BLaER1 treated with 17β-estradiol and CSF1 and Interleukin-3, amounts not matched to agents 10 nM and 100 nM (cell line): ENCODE measurements at regions not wholly inside any gene's neighbourhood (a gene's known extent, or its start where the extent isn't known, plus 50 kb on each side); places are given as distances from the start of the nearest gene placed in this dataset.
"Not testable (repeated sequence)": the region's sequence is repeated elsewhere in the genome, so short reads cannot be mapped to it uniquely, and the experiment has no call there.

Source experiments
- H3K27ac ChIP-seq, 11 experiments: shearing (Covaris generic); formaldehyde crosslinking; 2 replicates each; pipeline ENCODE4 v1.8.1; 2022
- H3K27me3 ChIP-seq, 11 experiments: shearing (Covaris generic); formaldehyde crosslinking; 2 replicates each; pipeline ENCODE4 v1.8.1; 2022
- H3K36me3 ChIP-seq, 11 experiments: shearing (Covaris generic); formaldehyde crosslinking; 2 replicates each; pipeline ENCODE4 v1.8.1; 2022
- H3K4me1 ChIP-seq, 10 experiments: shearing (Covaris generic); formaldehyde crosslinking; 2 replicates each; pipeline ENCODE4 v1.8.1; 2022
- H3K4me2 ChIP-seq, 11 experiments: shearing (Covaris generic); formaldehyde crosslinking; 2 replicates each; pipeline ENCODE4 v1.8.1; 2022
- H3K4me3 ChIP-seq, 10 experiments: shearing (Covaris generic); formaldehyde crosslinking; 2 replicates each; pipeline ENCODE4 v1.8.1; 2022
- H3K9ac ChIP-seq, 11 experiments: shearing (Covaris generic); formaldehyde crosslinking; 2 replicates each; pipeline ENCODE4 v1.8.1; 2022
- H3K9me3 ChIP-seq, 11 experiments: shearing (Covaris generic); formaldehyde crosslinking; replicated peaks in 1 of 11; 2 replicates each; pipeline ENCODE4 v1.8.1; 2022
- H4K20me1 ChIP-seq, 11 experiments: shearing (Covaris generic); formaldehyde crosslinking; 2 replicates each; pipeline ENCODE4 v1.8.1; 2022
- Cebpa-rat ChIP-seq, 11 experiments: shearing (Covaris generic); IDR thresholded peaks; 2 replicates each; pipeline ENCODE4 v1.8.1; 2022

DNA sequence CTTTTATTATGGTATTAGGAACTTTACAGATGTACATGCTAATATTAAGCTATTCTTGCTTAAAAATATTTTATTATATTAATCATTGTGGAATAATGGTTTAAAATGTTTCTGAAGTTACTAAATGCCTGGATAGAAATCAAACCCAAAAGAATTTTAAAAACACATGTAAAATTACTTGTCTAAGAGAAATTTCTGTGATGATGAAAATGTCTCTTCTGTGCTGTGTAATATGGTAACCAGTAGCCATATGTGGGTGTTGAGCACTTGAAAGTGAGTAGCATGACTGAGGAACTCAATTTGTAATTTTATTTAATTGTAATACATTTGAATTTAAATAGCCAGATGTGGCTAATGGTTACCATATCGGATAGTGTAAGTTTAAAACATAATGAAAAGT is 66.7 kb upstream of the HSPB3 start:
- H3K9ac ChIP-seq = no peak overlapping the region
- no peaks in the 10 kb centered on the region for H4K20me1 ChIP-seq
- no peaks in the 10 kb centered on the region for H3K36me3 ChIP-seq
- H3K4me2 ChIP-seq = no peak overlapping the region
- TF ChIP-seq Cebpa-rat (IDR thresholded peaks at IDR 0.05) = no peak
- H3K27ac ChIP-seq = no peak overlapping the region
- no peaks in the 10 kb centered on the region for H3K27me3 ChIP-seq
- peaks cover 0 to 11% (median 0%) of the 10 kb centered on the region in 10 experiments; a peak in 6 of 20 replicates for H3K4me1 ChIP-seq
- H3K9me3 ChIP-seq = peaks cover 0 to 8% (median 4%) of the 10 kb centered on the region in 11 experiments; a peak in 4 of 22 replicates
- no peak overlapping the region for H3K4me3 ChIP-seq

DNA sequence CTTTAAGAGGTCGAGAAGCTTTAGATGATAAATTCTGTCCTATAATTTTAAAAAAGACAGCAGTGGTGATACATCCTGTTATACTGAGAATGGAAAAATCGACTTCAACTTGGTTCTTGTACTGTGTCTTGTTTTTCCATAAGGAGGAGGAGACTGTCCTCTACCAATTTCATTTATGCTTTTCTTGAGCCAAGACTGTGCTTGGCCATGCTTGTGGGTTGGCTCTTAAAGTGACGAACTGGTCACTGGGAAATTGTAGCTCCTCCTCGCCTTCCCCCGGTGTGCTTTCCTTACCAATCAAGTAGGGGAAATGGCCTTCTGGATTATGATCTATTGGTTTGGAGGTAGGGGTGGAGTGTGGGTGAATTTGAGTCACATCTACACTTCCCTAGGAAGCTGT is 67.1 kb upstream of the HSPB3 start:
- H4K20me1 ChIP-seq = no peaks in the 10 kb centered on the region
- no peak overlapping the region for H3K9ac ChIP-seq
- TF ChIP-seq Cebpa-rat (IDR thresholded peaks at IDR 0.05) = no peak
- H3K36me3 ChIP-seq = no peaks in the 10 kb centered on the region
- H3K4me2 ChIP-seq = no peak overlapping the region
- H3K4me3 ChIP-seq = no peak overlapping the region
- H3K27ac ChIP-seq = no peak overlapping the region
- peaks cover 0 to 6% (median 4%) of the 10 kb centered on the region in 11 experiments; a peak in 4 of 22 replicates for H3K9me3 ChIP-seq
- peaks cover 0 to 13% (median 0%) of the 10 kb centered on the region in 10 experiments; a peak in 6 of 20 replicates for H3K4me1 ChIP-seq
- no peaks in the 10 kb centered on the region for H3K27me3 ChIP-seq

- H3K4me1 ChIP-seq = peaks cover 0 to 13% (median 0%) of the 10 kb centered on the region in 10 experiments; a peak in 6 of 20 replicates
These were observed 67.8 kb upstream of the HSPB3 start for GRCh38 chr5:54387659-54388232.

GRCh38 chr5:54387031-54387430 is 68.5 kb upstream of the HSPB3 start:
- Histone ChIP-seq H3K4me1 (peaks cover 0 to 13% (median 0%) of the 10 kb centered on the region in 10 experiments; a peak in 6 of 20 replicates), H3K4me3 (no peak overlapping the region)

More at GRCh38 chr5:54387659-54388232, 67.8 kb upstream of the HSPB3 start:
- Histone ChIP-seq H3K4me2 (no peak overlapping the region), H3K4me3 (no peak overlapping the region), H4K20me1 (no peaks in the 10 kb centered on the region), H3K9ac (no peak overlapping the region), H3K36me3 (no peaks in the 10 kb centered on the region), H3K9me3 (0 out of 22 replicates have a peak, but pooled peaks cover 0 to under 1% (median 0%) of the 10 kb centered on the region in 11 experiments), H3K27me3 (no peaks in the 10 kb centered on the region), H3K27ac (no peak overlapping the region)
- no peak for TF ChIP-seq Cebpa-rat (IDR thresholded peaks at IDR 0.05)

DNA sequence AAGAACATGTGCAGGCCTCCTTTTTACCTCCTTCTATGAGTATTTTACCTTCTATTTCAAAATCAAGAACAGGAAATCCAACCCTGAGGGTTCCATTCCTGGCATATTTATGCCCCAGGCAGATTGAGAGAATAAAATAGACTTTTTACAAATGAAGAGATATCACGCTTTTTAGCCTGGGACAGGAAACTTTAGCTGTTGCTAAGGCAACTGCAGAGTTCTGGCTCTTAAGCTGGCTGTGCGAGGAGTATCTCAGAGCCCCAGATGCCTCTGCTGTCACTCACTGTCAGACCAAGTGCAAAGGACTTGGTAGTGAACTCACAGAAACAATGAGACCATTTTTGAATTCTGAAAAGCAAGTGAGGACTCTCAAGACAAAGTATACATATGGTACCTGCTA is 69.5 kb upstream of the HSPB3 start:
- Histone ChIP-seq H4K20me1 (no peaks in the 10 kb centered on the region), H3K9ac (no peak overlapping the region), H3K9me3 (peaks cover 0 to 6% (median 4%) of the 10 kb centered on the region in 11 experiments; a peak in 11 of 22 replicates), H3K27me3 (no peaks in the 10 kb centered on the region), H3K4me2 (no peak overlapping the region), H3K4me3 (no peak overlapping the region), H3K27ac (no peak overlapping the region), H3K4me1 (peaks cover 0 to 13% (median 0%) of the 10 kb centered on the region in 10 experiments; a peak in 6 of 20 replicates), H3K36me3 (no peaks in the 10 kb centered on the region)
- TF ChIP-seq Cebpa-rat (IDR thresholded peaks at IDR 0.05) = no peak

More at GRCh38 chr5:54387031-54387430, 68.5 kb upstream of the HSPB3 start:
- no peak for TF ChIP-seq Cebpa-rat (IDR thresholded peaks at IDR 0.05)
- no peaks in the 10 kb centered on the region for H3K9me3 ChIP-seq
- H3K27me3 ChIP-seq = no peaks in the 10 kb centered on the region
- no peaks in the 10 kb centered on the region for H3K36me3 ChIP-seq
- H3K9ac ChIP-seq = no peak overlapping the region
- H3K27ac ChIP-seq = no peak overlapping the region
- no peak overlapping the region for H3K4me2 ChIP-seq
- no peaks in the 10 kb centered on the region for H4K20me1 ChIP-seq

DNA sequence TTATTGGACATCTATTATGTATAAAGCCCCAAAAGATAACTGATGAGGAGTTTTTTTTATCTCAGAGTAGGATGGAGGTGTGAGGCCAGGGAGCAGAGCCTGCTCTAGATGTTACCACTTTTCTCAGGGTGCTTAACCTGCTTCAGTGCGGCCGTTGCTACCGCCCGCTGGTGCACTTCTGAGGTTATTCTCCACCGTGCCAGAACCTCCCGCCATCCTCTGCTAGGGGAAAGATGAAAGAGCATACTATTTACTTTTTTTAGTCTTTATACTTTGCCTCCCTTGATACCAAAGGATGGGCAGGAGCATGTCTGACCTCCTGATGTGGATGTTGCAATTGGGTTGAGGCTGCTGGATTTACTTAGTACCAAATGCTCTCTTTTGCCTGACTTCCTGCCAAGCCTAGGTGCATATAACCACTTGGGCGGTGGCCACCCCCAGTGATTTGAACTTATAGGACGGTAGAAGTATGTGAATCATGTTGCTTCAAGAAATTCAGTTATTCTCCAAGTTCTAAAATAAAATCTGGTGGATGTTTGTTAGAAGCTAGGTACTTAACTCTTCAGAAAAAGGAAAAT is 71.1 kb upstream of the HSPB3 start:
- Histone ChIP-seq H3K27ac (no peak overlapping the region), H3K9ac (no peak overlapping the region), H3K4me2 (peak overlapping the region in 1 of 11 experiments; percentile 32; a peak in 2 of 22 replicates), H4K20me1 (no peaks in the 10 kb centered on the region), H3K4me1 (peaks cover 0 to 13% (median 0%) of the 10 kb centered on the region in 10 experiments; a peak in 6 of 20 replicates), H3K9me3 (peaks cover 0 to 21% (median 14%) of the 10 kb centered on the region in 11 experiments; a peak in 15 of 22 replicates), H3K4me3 (no peak overlapping the region), H3K27me3 (no peaks in the 10 kb centered on the region), H3K36me3 (no peaks in the 10 kb centered on the region)
- TF ChIP-seq Cebpa-rat (IDR thresholded peaks at IDR 0.05) = no peak

- Histone ChIP-seq H3K9me3 (peaks cover under 1 to 26% (median 16%) of the 10 kb centered on the region in 11 experiments; a peak in 17 of 22 replicates), H3K27me3 (no peaks in the 10 kb centered on the region), H3K9ac (no peak overlapping the region), H4K20me1 (no peaks in the 10 kb centered on the region), H3K4me3 (no peak overlapping the region), H3K27ac (no peak overlapping the region), H3K36me3 (no peaks in the 10 kb centered on the region), H3K4me2 (peak overlapping the region in 1 of 11 experiments; percentile 32; a peak in 2 of 22 replicates), H3K4me1 (peaks cover 0 to 13% (median 0%) of the 10 kb centered on the region in 10 experiments; a peak in 6 of 20 replicates)
- no peak for TF ChIP-seq Cebpa-rat (IDR thresholded peaks at IDR 0.05)
These were observed 71.6 kb upstream of the HSPB3 start for GRCh38 chr5:54383941-54384340.

GRCh38 chr5:54383225-54383901 is 72.1 kb upstream of the HSPB3 start:
- H3K4me2 ChIP-seq = no peak overlapping the region
- no peak overlapping the region for H3K9ac ChIP-seq
- no peak overlapping the region for H3K27ac ChIP-seq
- no peaks in the 10 kb centered on the region for H4K20me1 ChIP-seq
- TF ChIP-seq Cebpa-rat (IDR thresholded peaks at IDR 0.05) = no peak
- H3K9me3 ChIP-seq = peaks cover 6 to 32% (median 21%) of the 10 kb centered on the region in 11 experiments; a peak in 20 of 22 replicates
- no peaks in the 10 kb centered on the region for H3K27me3 ChIP-seq
- H3K4me1 ChIP-seq = peaks cover 0 to 13% (median 0%) of the 10 kb centered on the region in 10 experiments; a peak in 6 of 20 replicates
- no peaks in the 10 kb centered on the region for H3K36me3 ChIP-seq
- no peak overlapping the region for H3K4me3 ChIP-seq

DNA sequence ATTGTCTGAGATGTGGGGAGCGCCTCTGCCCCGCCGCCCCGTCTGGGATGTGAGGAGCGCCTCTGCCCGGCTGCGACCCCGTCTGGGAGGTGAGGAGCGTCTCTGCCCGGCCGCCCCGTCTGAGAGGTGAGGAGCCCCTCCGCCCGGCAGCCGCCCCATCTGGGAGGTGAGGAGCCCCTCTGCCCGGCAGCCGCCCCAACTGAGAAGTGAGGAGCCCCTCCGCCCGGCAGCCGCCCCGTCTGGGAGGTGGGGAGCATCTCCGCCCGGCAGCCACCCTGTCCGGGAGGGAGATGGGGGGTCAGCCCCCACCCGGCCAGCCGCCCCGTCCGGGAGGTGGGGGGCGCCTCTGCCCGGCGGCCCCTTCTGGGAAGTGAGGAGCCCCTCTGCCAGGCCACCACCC is 70.9 kb upstream of the ARL15 start:
- H3K27ac ChIP-seq, H4K20me1 ChIP-seq, H3K36me3 ChIP-seq, H3K9ac ChIP-seq, H3K27me3 ChIP-seq, H3K4me2 ChIP-seq, H3K4me3 ChIP-seq: not testable (repeated sequence)
- peaks cover 10 to 35% (median 26%) of the 10 kb centered on the region in 11 experiments; a peak in 20 of 22 replicates for H3K9me3 ChIP-seq
- peaks cover 0 to 13% (median 0%) of the 10 kb centered on the region in 10 experiments; a peak in 6 of 20 replicates for H3K4me1 ChIP-seq
